ENCODE measurements at regions not wholly inside any gene's neighbourhood (a gene's known extent, or its start where the extent isn't known, plus 50 kb on each side); places are given as distances from the start of the nearest gene placed in this dataset.

- Histone ChIP-seq H2AFZ (ENCODE audit: low read depth, low read length) (no peak overlapping the region), H3K4me1 (ENCODE audit: insufficient read depth, low read length) (0 out of 2 replicates have a peak, but pooled peaks cover 6% of the 10 kb centered on the region), H3K4me3 (ENCODE audit: low read depth in 1 of 2, low read length in 2 of 2) (no peak overlapping the region), H4K20me1 (ENCODE audit: insufficient read depth, low read length) (no peaks in the 10 kb centered on the region), H3K79me2 (ENCODE audit: insufficient read depth, low read length) (no peaks in the 10 kb centered on the region), H3K9me3 (ENCODE audit: insufficient read depth, low read length, severe bottlenecking) (no peaks in the 10 kb centered on the region), H3K9ac (ENCODE audit: low read depth, low read length) (no peak overlapping the region), H3K27me3 (ENCODE audit: insufficient read depth, low read length, poor library complexity) (no peaks in the 10 kb centered on the region), H3K36me3 (ENCODE audit: insufficient read depth, low read length) (no peaks in the 10 kb centered on the region), H3K4me2 (ENCODE audit: insufficient read depth, low read length) (no peak overlapping the region), H3K27ac (ENCODE audit: low read length) (no peak overlapping the region)
- no peak for ATAC-seq (ENCODE audit: insufficient read depth, low read depth)
- no peak for TF ChIP-seq CTCF (IDR thresholded peaks at IDR 0.05; ENCODE audit: borderline replicate concordance, extremely low read depth, low read length, poor library complexity, severe bottlenecking)
- TF ChIP-seq EZH2 (IDR thresholded peaks at IDR 0.05; ENCODE audit: borderline replicate concordance, low read depth, low read length, severe bottlenecking): no peak
- DNase-seq: no peak
These were observed 116.3 kb upstream of the SFRP2 start for GRCh38 chr4:153905231-153905630.

GRCh38 chr4:153904011-153904410, 115.1 kb upstream of the SFRP2 start:
- H4K20me1 ChIP-seq (ENCODE audit: insufficient read depth, low read length): no peaks in the 10 kb centered on the region
- no peaks in the 10 kb centered on the region for H3K9me3 ChIP-seq (ENCODE audit: insufficient read depth, low read length, severe bottlenecking)
- H2AFZ ChIP-seq (ENCODE audit: low read depth, low read length): no peak overlapping the region
- ATAC-seq (ENCODE audit: insufficient read depth, low read depth) (no peak), DNase-seq (no peak)
- H3K4me2 ChIP-seq (ENCODE audit: insufficient read depth, low read length): no peak overlapping the region
- H3K4me1 ChIP-seq (ENCODE audit: insufficient read depth, low read length): 0 out of 2 replicates have a peak, but pooled peaks cover 6% of the 10 kb centered on the region
- H3K79me2 ChIP-seq (ENCODE audit: insufficient read depth, low read length): no peaks in the 10 kb centered on the region
- TF ChIP-seq EZH2 (IDR thresholded peaks at IDR 0.05; ENCODE audit: borderline replicate concordance, low read depth, low read length, severe bottlenecking): no peak
- no peak for TF ChIP-seq CTCF (IDR thresholded peaks at IDR 0.05; ENCODE audit: borderline replicate concordance, extremely low read depth, low read length, poor library complexity, severe bottlenecking)
- H3K27ac ChIP-seq (ENCODE audit: low read length): no peak overlapping the region
- no peaks in the 10 kb centered on the region for H3K27me3 ChIP-seq (ENCODE audit: insufficient read depth, low read length, poor library complexity)
- no peak overlapping the region for H3K9ac ChIP-seq (ENCODE audit: low read depth, low read length)
- H3K36me3 ChIP-seq (ENCODE audit: insufficient read depth, low read length): no peaks in the 10 kb centered on the region
- H3K4me3 ChIP-seq (ENCODE audit: low read depth in 1 of 2, low read length in 2 of 2): no peak overlapping the region

GRCh38 chr4:153901220-153901619, 112.3 kb upstream of the SFRP2 start:
- H3K36me3 ChIP-seq (ENCODE audit: insufficient read depth, low read length): no peaks in the 10 kb centered on the region
- no peaks in the 10 kb centered on the region for H3K79me2 ChIP-seq (ENCODE audit: insufficient read depth, low read length)
- no peaks in the 10 kb centered on the region for H3K9me3 ChIP-seq (ENCODE audit: insufficient read depth, low read length, severe bottlenecking)
- no peak overlapping the region for H3K9ac ChIP-seq (ENCODE audit: low read depth, low read length)
- no peak overlapping the region for H3K27ac ChIP-seq (ENCODE audit: low read length)
- H4K20me1 ChIP-seq (ENCODE audit: insufficient read depth, low read length): no peaks in the 10 kb centered on the region
- H3K27me3 ChIP-seq (ENCODE audit: insufficient read depth, low read length, poor library complexity): no peaks in the 10 kb centered on the region
- H3K4me1 ChIP-seq (ENCODE audit: insufficient read depth, low read length): no peaks in the 10 kb centered on the region
- no peak for ATAC-seq (ENCODE audit: insufficient read depth, low read depth)
- no peak overlapping the region for H3K4me2 ChIP-seq (ENCODE audit: insufficient read depth, low read length)
- no peak overlapping the region for H3K4me3 ChIP-seq (ENCODE audit: low read depth in 1 of 2, low read length in 2 of 2)
- no peak for DNase-seq
- no peak overlapping the region for H2AFZ ChIP-seq (ENCODE audit: low read depth, low read length)
- TF ChIP-seq CTCF (IDR thresholded peaks at IDR 0.05; ENCODE audit: borderline replicate concordance, extremely low read depth, low read length, poor library complexity, severe bottlenecking) (no peak), EZH2 (IDR thresholded peaks at IDR 0.05; ENCODE audit: borderline replicate concordance, low read depth, low read length, severe bottlenecking) (no peak)

GRCh38 chr4:153900426-153900825, 111.5 kb upstream of the SFRP2 start:
- Histone ChIP-seq H3K4me1 (ENCODE audit: insufficient read depth, low read length) (no peaks in the 10 kb centered on the region), H3K9ac (ENCODE audit: low read depth, low read length) (no peak overlapping the region), H3K9me3 (ENCODE audit: insufficient read depth, low read length, severe bottlenecking) (no peaks in the 10 kb centered on the region), H3K79me2 (ENCODE audit: insufficient read depth, low read length) (no peaks in the 10 kb centered on the region), H3K36me3 (ENCODE audit: insufficient read depth, low read length) (no peaks in the 10 kb centered on the region), H2AFZ (ENCODE audit: low read depth, low read length) (no peak overlapping the region), H3K4me2 (ENCODE audit: insufficient read depth, low read length) (no peak overlapping the region), H3K4me3 (ENCODE audit: low read depth in 1 of 2, low read length in 2 of 2) (no peak overlapping the region), H4K20me1 (ENCODE audit: insufficient read depth, low read length) (no peaks in the 10 kb centered on the region), H3K27me3 (ENCODE audit: insufficient read depth, low read length, poor library complexity) (no peaks in the 10 kb centered on the region), H3K27ac (ENCODE audit: low read length) (no peak overlapping the region)
- ATAC-seq (ENCODE audit: insufficient read depth, low read depth) (no peak), DNase-seq (no peak)
- TF ChIP-seq EZH2 (IDR thresholded peaks at IDR 0.05; ENCODE audit: borderline replicate concordance, low read depth, low read length, severe bottlenecking): no peak
- TF ChIP-seq CTCF (IDR thresholded peaks at IDR 0.05; ENCODE audit: borderline replicate concordance, extremely low read depth, low read length, poor library complexity, severe bottlenecking): no peak

Measured in DND-41 (cell line).